ENCODE measurements at regions not wholly inside any gene's neighbourhood (a gene's known extent, or its start where the extent isn't known, plus 50 kb on each side); places are given as distances from the start of the nearest gene placed in this dataset.

GRCh38 chr11:26053966-26054365 lies 278.0 kb upstream of the ANO3 start:
- no peak for DNase-seq

GRCh38 chr11:26062660-26063059 lies 269.3 kb upstream of the ANO3 start:
- no peak for DNase-seq

- no peak for DNase-seq
These were observed 268.0 kb upstream of the ANO3 start for GRCh38 chr11:26063915-26064314.

- DNase-seq: no peak
These were observed 266.0 kb upstream of the ANO3 start for GRCh38 chr11:26065944-26066343.

GRCh38 chr11:26070714-26071380 lies 261.1 kb upstream of the ANO3 start:
- DNase-seq: no peak

GRCh38 chr11:26072614-26073153 lies 259.2 kb upstream of the ANO3 start:
- DNase-seq: no peak

- DNase-seq: no peak
These were observed 258.3 kb upstream of the ANO3 start for GRCh38 chr11:26073646-26074045.

- no peak for DNase-seq
These were observed 255.5 kb upstream of the ANO3 start for GRCh38 chr11:26076233-26076990.

- DNase-seq: no peak
These were observed 253.6 kb upstream of the ANO3 start for GRCh38 chr11:26078231-26078821.

- DNase-seq: no peak
These were observed 247.6 kb upstream of the ANO3 start for GRCh38 chr11:26084313-26084712.

- no peak for DNase-seq
These were observed 245.9 kb upstream of the ANO3 start for GRCh38 chr11:26086028-26086427.

GRCh38 chr11:26087120-26087935 lies 244.6 kb upstream of the ANO3 start:
- no peak for DNase-seq

GRCh38 chr11:26088391-26088790 lies 243.5 kb upstream of the ANO3 start:
- DNase-seq: no peak

- no peak for DNase-seq
These were observed 241.3 kb upstream of the ANO3 start for GRCh38 chr11:26090651-26091050.

GRCh38 chr11:26093206-26093605 lies 238.7 kb upstream of the ANO3 start:
- no peak for DNase-seq

GRCh38 chr11:26095340-26095739 lies 236.6 kb upstream of the ANO3 start:
- DNase-seq: no peak

- DNase-seq: no peak
These were observed 235.5 kb upstream of the ANO3 start for GRCh38 chr11:26096451-26096850.

- DNase-seq: no peak
These were observed 229.6 kb upstream of the ANO3 start for GRCh38 chr11:26102325-26102724.

- no peak for DNase-seq
These were observed 226.0 kb upstream of the ANO3 start for GRCh38 chr11:26105762-26106423.

GRCh38 chr11:26106726-26107125 lies 225.2 kb upstream of the ANO3 start:
- no peak for DNase-seq

GRCh38 chr11:26109658-26110368 lies 222.1 kb upstream of the ANO3 start:
- no peak for DNase-seq

GRCh38 chr11:26112264-26112663 lies 219.7 kb upstream of the ANO3 start:
- DNase-seq: no peak

Measured in activated CD4-positive, alpha-beta T cell treated with anti-CD3 and anti-CD28 coated beads for 4 hours (primary cell).